ENCODE measurements at regions not wholly inside any gene's neighbourhood (a gene's known extent, or its start where the extent isn't known, plus 50 kb on each side); places are given as distances from the start of the nearest gene placed in this dataset.

DNA sequence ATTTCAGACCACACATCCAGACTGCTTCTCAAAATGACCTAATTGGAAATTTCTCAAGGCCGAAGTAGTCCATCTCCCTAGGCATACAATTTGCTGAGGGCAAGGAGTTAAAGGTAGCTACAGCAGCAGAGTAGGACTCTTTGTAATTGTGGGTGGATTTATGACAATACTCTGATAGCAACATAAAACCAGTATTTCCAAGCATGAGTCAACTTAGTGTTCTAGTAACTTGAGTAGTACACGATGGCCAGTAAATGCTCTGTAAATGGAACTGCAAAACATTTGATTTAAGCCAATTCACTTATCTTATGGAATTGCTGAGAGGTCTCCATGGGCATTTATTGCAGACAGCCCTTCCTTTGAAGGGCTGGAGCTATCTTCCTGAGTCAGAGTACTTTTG, 352.2 kb downstream of the PLK2 start:
- TF ChIP-seq POLR2AphosphoS5 (IDR thresholded peaks at IDR 0.05) (no peak), POLR2A (IDR thresholded peaks at IDR 0.05) (no peak)
- TF ChIP-seq, protein P1, sequence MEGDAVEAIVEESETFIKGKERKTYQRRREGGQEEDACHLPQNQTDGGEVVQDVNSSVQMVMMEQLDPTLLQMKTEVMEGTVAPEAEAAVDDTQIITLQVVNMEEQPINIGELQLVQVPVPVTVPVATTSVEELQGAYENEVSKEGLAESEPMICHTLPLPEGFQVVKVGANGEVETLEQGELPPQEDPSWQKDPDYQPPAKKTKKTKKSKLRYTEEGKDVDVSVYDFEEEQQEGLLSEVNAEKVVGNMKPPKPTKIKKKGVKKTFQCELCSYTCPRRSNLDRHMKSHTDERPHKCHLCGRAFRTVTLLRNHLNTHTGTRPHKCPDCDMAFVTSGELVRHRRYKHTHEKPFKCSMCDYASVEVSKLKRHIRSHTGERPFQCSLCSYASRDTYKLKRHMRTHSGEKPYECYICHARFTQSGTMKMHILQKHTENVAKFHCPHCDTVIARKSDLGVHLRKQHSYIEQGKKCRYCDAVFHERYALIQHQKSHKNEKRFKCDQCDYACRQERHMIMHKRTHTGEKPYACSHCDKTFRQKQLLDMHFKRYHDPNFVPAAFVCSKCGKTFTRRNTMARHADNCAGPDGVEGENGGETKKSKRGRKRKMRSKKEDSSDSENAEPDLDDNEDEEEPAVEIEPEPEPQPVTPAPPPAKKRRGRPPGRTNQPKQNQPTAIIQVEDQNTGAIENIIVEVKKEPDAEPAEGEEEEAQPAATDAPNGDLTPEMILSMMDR (IDR thresholded peaks at IDR 0.05 in 8 of 11, conservative IDR thresholded peaks at IDR 0.05 in 3 of 11) = no peak

Data from spleen (tissue), 7 donors.